Suprapubic skin (tissue), 4 donors: ENCODE measurements at regions not wholly inside any gene's neighbourhood (a gene's known extent, or its start where the extent isn't known, plus 50 kb on each side); places are given as distances from the start of the nearest gene placed in this dataset.
A peak's percentile ranks its signal among the peaks of the same experiment; 100 is the strongest.
"Not testable (repeated sequence)": the region's sequence is repeated elsewhere in the genome, so short reads cannot be mapped to it uniquely, and the experiment has no call there.

Experiments used
- DNase-seq, 2 donors: peaks; one replicate each; pipeline ENCODE4 v3.0.0-alpha.2; 2019; ENCODE audit warnings: low spot score in 2 of 2
- H3K27ac ChIP-seq: fragments of 200-600 bp; sonication (generic); one replicate; pipeline ENCODE4 v1.5.1; 2019
- H3K27me3 ChIP-seq: fragments of 200-600 bp; sonication (generic); one replicate; pipeline ENCODE4 v1.5.1; 2019
- H3K36me3 ChIP-seq: fragments of 200-600 bp; sonication (generic); one replicate; pipeline ENCODE4 v1.5.1; 2019
- H3K4me1 ChIP-seq: fragments of 200-600 bp; sonication (generic); one replicate; pipeline ENCODE4 v1.5.1; 2019
- H3K4me3 ChIP-seq: fragments of 200-600 bp; sonication (generic); one replicate; pipeline ENCODE4 v1.5.1; 2019; ENCODE audit warnings: mild to moderate bottlenecking
- H3K9me3 ChIP-seq: fragments of 200-600 bp; sonication (generic); one replicate; pipeline ENCODE4 v1.5.1; 2019
- WGBS: methylation state at CpG from one replicate; pipeline ENCODE4 v1.1.5; 2018; 5-methylcytosine and 5-hydroxymethylcytosine counted together

GRCh38 chr16:21509437-21510086, 89.8 kb upstream of the METTL9 start:
- DNase-seq = peak; percentile 66 to 79
- H3K36me3 ChIP-seq, H3K27me3 ChIP-seq, H3K4me3 ChIP-seq, H3K9me3 ChIP-seq: not testable (repeated sequence)
- peak overlapping the region; percentile 65 for H3K27ac ChIP-seq
- H3K4me1 ChIP-seq = peaks cover 86% of the 10 kb centered on the region
- 84% methylated on average over 4 of the region's 10 CpGs for WGBS

- not testable (repeated sequence) for H3K36me3 ChIP-seq, H3K9me3 ChIP-seq, H3K4me3 ChIP-seq, H3K27me3 ChIP-seq
- WGBS = 78% methylated on average over 4 of the region's 4 CpGs
- Histone ChIP-seq H3K4me1 (peaks cover 99% of the 10 kb centered on the region), H3K27ac (peak overlapping the region; percentile 80)
- peak; percentile 46 to 64 for DNase-seq
These were observed 88.5 kb upstream of the METTL9 start for GRCh38 chr16:21510869-21511255.

DNA sequence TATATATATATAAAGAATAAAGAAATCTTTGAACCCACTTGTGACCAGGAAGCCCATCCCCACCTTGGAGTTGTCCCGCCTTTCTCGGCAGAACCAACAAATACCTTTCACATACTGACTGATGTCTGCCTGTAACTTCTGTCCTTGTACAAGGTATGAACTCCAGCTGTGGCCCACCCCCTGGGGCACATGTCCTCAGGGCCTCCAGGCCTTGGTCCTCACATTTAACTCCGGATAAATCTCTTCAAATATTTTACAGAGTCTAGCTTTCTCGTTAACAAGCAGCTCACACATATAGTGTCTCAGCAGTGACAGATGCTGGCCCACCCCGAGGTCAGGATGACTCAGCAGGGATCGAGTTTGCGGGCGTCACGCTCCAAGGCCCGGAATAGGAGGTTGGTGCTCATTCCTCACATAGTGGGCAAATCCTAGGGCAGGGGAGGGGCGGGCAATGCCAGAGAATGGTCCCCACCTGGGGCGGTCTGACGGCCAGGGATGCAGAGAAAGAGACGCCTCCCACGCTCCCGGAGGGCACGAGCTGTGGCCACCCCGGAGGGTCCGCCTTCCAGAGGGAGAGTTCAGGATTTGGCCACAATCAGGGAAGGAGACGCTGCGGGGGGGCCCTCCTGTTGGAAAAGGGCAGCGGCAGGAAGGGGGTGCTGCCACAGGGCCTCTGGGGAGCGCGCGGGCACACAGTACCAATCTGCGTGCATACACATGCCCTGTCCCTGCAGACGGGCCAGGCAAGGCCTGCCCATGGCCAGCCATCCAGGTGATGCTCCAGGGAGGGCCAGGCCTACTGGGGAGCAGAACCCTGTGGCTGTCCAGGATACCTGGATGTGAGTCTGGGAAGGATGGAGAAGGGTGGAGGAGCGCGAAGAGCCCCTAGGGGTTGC, 87.8 kb upstream of the METTL9 start:
- not testable (repeated sequence) for H3K36me3 ChIP-seq, H3K9me3 ChIP-seq, H3K27me3 ChIP-seq
- 56% methylated on average over 18 of the region's 29 CpGs for WGBS
- Histone ChIP-seq H3K4me1 (peaks cover 98% of the 10 kb centered on the region), H3K27ac (peak overlapping the region; percentile 80), H3K4me3 (peak overlapping the region; percentile 8)
- peak; percentile 84 to 88 for DNase-seq

GRCh38 chr16:21512280-21513192, 86.8 kb upstream of the METTL9 start:
- not testable (repeated sequence) for H3K36me3 ChIP-seq, H3K9me3 ChIP-seq, H3K27me3 ChIP-seq
- Histone ChIP-seq H3K4me3 (peak overlapping the region; percentile 15), H3K4me1 (peaks cover 96% of the 10 kb centered on the region), H3K27ac (peak overlapping the region; percentile 80)
- 25% methylated on average over 13 of the region's 20 CpGs for WGBS
- peak; percentile 85 to 88 for DNase-seq

DNA sequence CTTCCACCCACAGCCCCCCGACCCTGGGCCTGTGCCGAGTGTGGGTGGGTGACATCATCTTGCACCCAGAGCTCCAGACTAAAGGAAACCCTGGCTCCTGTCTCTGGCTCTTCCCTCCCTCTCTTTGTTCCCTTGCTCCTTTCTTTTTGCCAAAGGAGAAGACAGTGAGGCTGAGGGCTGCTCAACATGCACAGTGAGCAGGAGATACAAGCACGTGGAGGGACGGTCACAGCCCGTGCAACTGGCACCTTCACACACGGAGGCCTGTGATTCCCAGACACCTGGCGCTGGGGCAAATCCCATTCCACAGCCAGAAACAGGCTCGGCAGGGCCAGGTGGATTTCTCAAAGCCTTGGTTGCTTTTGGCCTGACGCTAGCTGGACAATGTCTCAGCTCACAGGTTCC, 86.0 kb upstream of the METTL9 start:
- Histone ChIP-seq H3K4me3 (peak overlapping the region; percentile 15), H3K27ac (peak overlapping the region; percentile 80), H3K4me1 (peaks cover 94% of the 10 kb centered on the region)
- not testable (repeated sequence) for H3K9me3 ChIP-seq, H3K36me3 ChIP-seq, H3K27me3 ChIP-seq
- DNase-seq = peak; percentile 79 to 85
- WGBS = 38% methylated on average over 7 of the region's 9 CpGs

- not testable (repeated sequence) for H3K36me3 ChIP-seq, H3K9me3 ChIP-seq, H3K27me3 ChIP-seq
- WGBS = 51% methylated on average over 2 of the region's 18 CpGs
- Histone ChIP-seq H3K27ac (peak overlapping the region; percentile 80), H3K4me1 (peaks cover 94% of the 10 kb centered on the region), H3K4me3 (peak overlapping the region; percentile 15)
- peak; percentile 78 to 80 for DNase-seq
These were observed 85.4 kb upstream of the METTL9 start for GRCh38 chr16:21513812-21514473.

- WGBS = 52% methylated on average over 14 of the region's 14 CpGs
- peak overlapping the region; percentile 15 for H3K4me3 ChIP-seq
- not testable (repeated sequence) for H3K27me3 ChIP-seq, H3K9me3 ChIP-seq, H3K36me3 ChIP-seq
- H3K27ac ChIP-seq = peak overlapping the region; percentile 80
- H3K4me1 ChIP-seq = peaks cover 91% of the 10 kb centered on the region
- DNase-seq = peak; percentile 52 to 63
These were observed 84.9 kb upstream of the METTL9 start for GRCh38 chr16:21514474-21514840.

GRCh38 chr16:21516705-21517040, 82.7 kb upstream of the METTL9 start:
- WGBS = 53% methylated on average over 6 of the region's 9 CpGs

GRCh38 chr16:21517263-21517662, 82.1 kb upstream of the METTL9 start:
- not testable (repeated sequence) for H3K36me3 ChIP-seq, H3K9me3 ChIP-seq, H3K27me3 ChIP-seq
- 72% methylated on average over 9 of the region's 10 CpGs for WGBS
- DNase-seq = peak in 1 of 2 donors; percentile 7
- Histone ChIP-seq H3K27ac (peak overlapping the region; percentile 77), H3K4me3 (peak overlapping the region; percentile 24), H3K4me1 (peaks cover 78% of the 10 kb centered on the region)

More at GRCh38 chr16:21516705-21517040, 82.7 kb upstream of the METTL9 start:
- Histone ChIP-seq H3K4me1 (peaks cover 81% of the 10 kb centered on the region), H3K27ac (peak overlapping the region; percentile 77), H3K4me3 (peak overlapping the region; percentile 24)
- H3K27me3 ChIP-seq, H3K9me3 ChIP-seq, H3K36me3 ChIP-seq: not testable (repeated sequence)
- DNase-seq = peak in 1 of 2 donors; percentile 32

DNA sequence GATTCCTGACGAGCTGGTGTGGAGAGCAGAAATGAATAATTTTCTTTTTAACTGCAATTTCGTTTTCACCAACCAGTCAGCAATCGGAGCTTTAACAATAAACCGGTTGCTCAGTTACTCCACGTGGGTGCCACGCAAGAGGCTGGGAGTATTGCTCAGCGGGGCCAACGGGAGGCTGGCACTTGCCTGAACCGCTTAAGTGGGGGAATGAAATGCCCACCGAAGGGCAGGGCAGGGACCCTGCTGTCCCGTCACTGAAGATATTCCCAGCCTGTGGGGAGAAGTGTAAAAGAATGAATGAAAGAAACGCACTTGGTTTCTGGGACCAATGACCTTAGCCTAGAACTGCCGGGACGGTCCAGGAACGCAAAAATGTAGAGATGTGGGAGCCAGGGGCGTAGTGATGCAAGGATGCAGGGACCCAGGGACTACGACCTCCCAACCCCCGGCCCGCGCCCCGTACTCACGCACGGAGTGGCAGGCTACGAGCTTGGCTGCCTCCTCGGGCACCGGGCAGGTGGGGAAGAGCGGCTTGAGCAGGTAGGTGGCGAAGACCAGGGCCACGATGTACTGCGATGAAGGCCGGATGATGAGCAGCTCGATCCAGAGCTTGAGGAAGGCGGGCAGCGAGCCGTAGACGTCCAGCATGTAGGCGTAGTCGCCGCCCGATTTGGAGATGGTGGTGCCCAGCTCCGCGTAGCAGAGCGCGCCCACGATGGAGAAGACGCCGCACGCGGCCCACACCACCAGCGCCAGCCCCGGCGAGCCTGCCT, 79.8 kb upstream of the METTL9 start:
- Histone ChIP-seq H3K27ac (peak overlapping the region; percentile 95), H3K4me3 (peak overlapping the region; percentile 65), H3K4me1 (peaks cover 55% of the 10 kb centered on the region)
- H3K27me3 ChIP-seq, H3K9me3 ChIP-seq, H3K36me3 ChIP-seq, DNase-seq: not testable (repeated sequence)
- 0% methylated on average over 28 of the region's 52 CpGs for WGBS
